CD14-positive monocyte (primary cell): ENCODE measurements at regions not wholly inside any gene's neighbourhood (a gene's known extent, or its start where the extent isn't known, plus 50 kb on each side); places are given as distances from the start of the nearest gene placed in this dataset.

ENCODE experiments used
- DNase-seq, 3 donors: peaks; one replicate each; pipeline ENCODE4 v3.0.0-alpha.2; 2011 to 2022
- H2AFZ ChIP-seq: 2 replicates; pipeline ENCODE4 v1.6.0; 2012; ENCODE audit warnings: mild to moderate bottlenecking, low read depth, low read length, inconsistent platforms; ENCODE audit not compliant: insufficient read depth, poor library complexity, severe bottlenecking
- H3K27ac ChIP-seq, 2 donors: 1 replicate in 1 of 2; 2 replicates in 1 of 2; pipeline ENCODE4 v1.5.1; 2012 to 2013; ENCODE audit warnings: low read length in 2 of 2, control low read depth in 1 of 2, inconsistent platforms in 1 of 2, low read depth in 1 of 2, mild to moderate bottlenecking in 1 of 2
- H3K27me3 ChIP-seq, 2 donors: one replicate each; pipeline versions ENCODE4 v1.6.0 to v1.6.1; 2011 to 2013; ENCODE audit warnings: low read length in 2 of 2; ENCODE audit not compliant: control insufficient read depth in 2 of 2, insufficient read depth in 2 of 2
- H3K36me3 ChIP-seq, 2 donors: replicated peaks in 1 of 2; 1 replicate in 1 of 2; 2 replicates in 1 of 2; pipeline versions ENCODE4 v1.5.1 to v1.6.1; 2012 to 2013; ENCODE audit warnings: low read length in 2 of 2, control low read depth in 1 of 2, inconsistent platforms in 1 of 2, mild to moderate bottlenecking in 1 of 2; ENCODE audit not compliant: insufficient read depth in 2 of 2, control insufficient read depth in 1 of 2
- H3K4me1 ChIP-seq, 2 donors: 1 replicate in 1 of 2; 2 replicates in 1 of 2; pipeline versions ENCODE4 v1.5.1 to v1.6.1; 2012 to 2013; ENCODE audit warnings: low read length in 2 of 2, control low read depth in 1 of 2, inconsistent platforms in 1 of 2, mild to moderate bottlenecking in 1 of 2, moderate library complexity in 1 of 2; ENCODE audit not compliant: insufficient read depth in 2 of 2, control insufficient read depth in 1 of 2
- H3K4me2 ChIP-seq: replicated peaks from 2 replicates; pipeline ENCODE3; 2012; ENCODE audit warnings: low read length, moderate library complexity, mild to moderate bottlenecking; ENCODE audit not compliant: poor library complexity, severe bottlenecking; ENCODE audit errors: extremely low read depth
- H3K4me3 ChIP-seq, 3 experiments: fragments of 200-600 bp in 1 of 3; sonication (generic) in 1 of 3; replicated peaks in 1 of 3; 1 replicate in 2 of 3; 2 replicates in 1 of 3; pipeline ENCODE4 v1.5.1; 2011 to 2013; ENCODE audit warnings: low read length in 3 of 3, mild to moderate bottlenecking in 3 of 3, control low read depth in 2 of 3, low read depth in 2 of 3, inconsistent platforms in 1 of 3, moderate library complexity in 1 of 3
- H3K79me2 ChIP-seq: 2 replicates; pipeline ENCODE4 v1.6.0; 2012; ENCODE audit warnings: mild to moderate bottlenecking, control low read depth, inconsistent platforms, low read length, moderate library complexity; ENCODE audit not compliant: insufficient read depth
- H3K9ac ChIP-seq: 2 replicates; pipeline ENCODE4 v1.6.0; 2017; ENCODE audit warnings: low read length, mild to moderate bottlenecking; ENCODE audit not compliant: insufficient read depth, poor library complexity, severe bottlenecking
- H3K9me3 ChIP-seq, 2 donors: replicated peaks in 1 of 2; 1 replicate in 1 of 2; 2 replicates in 1 of 2; pipeline versions ENCODE4 v1.5.1 to v1.6.1; 2012 to 2013; ENCODE audit warnings: low read length in 2 of 2, control low read depth in 1 of 2; ENCODE audit not compliant: control insufficient read depth in 1 of 2, insufficient read depth in 1 of 2
- H4K20me1 ChIP-seq: 2 replicates; pipeline ENCODE4 v1.6.0; 2012; ENCODE audit warnings: mild to moderate bottlenecking, low read length, control low read depth, moderate library complexity; ENCODE audit not compliant: insufficient read depth
- H3K27ac Mint-ChIP-seq, 7 donors: one replicate each; pipeline ENCODE4 v1.8.0; 2020; ENCODE audit warnings: mild to moderate bottlenecking in 7 of 7, mixed read lengths in 7 of 7, moderate library complexity in 6 of 7, inconsistent platforms in 2 of 7
- H3K27me3 Mint-ChIP-seq, 3 donors: one replicate each; pipeline ENCODE4 v1.8.0; 2021 to 2022; ENCODE audit warnings: low read depth in 3 of 3, mild to moderate bottlenecking in 3 of 3, mixed read lengths in 3 of 3, moderate library complexity in 3 of 3, inconsistent platforms in 1 of 3
- H3K36me3 Mint-ChIP-seq, 2 donors: one replicate each; pipeline ENCODE4 v1.8.0; 2020; ENCODE audit warnings: mixed read lengths in 2 of 2, inconsistent platforms in 1 of 2, mild to moderate bottlenecking in 1 of 2
- H3K4me1 Mint-ChIP-seq: one replicate; pipeline ENCODE4 v1.8.0; 2020; ENCODE audit warnings: mild to moderate bottlenecking, mixed read lengths
- H3K4me3 Mint-ChIP-seq, 2 donors: one replicate each; pipeline ENCODE4 v1.8.0; 2020; ENCODE audit warnings: mild to moderate bottlenecking in 2 of 2, mixed read lengths in 2 of 2, moderate library complexity in 1 of 2
- H3K9me3 Mint-ChIP-seq, 7 donors: one replicate each; pipeline ENCODE4 v1.8.0; 2020 to 2022; ENCODE audit warnings: mixed read lengths in 7 of 7, mild to moderate bottlenecking in 6 of 7, moderate library complexity in 6 of 7, inconsistent platforms in 2 of 7
- CTCF ChIP-seq: fragments of 200-600 bp; IDR thresholded peaks from one replicate; pipeline ENCODE4 v1.8.0; 2022; ENCODE audit warnings: antibody characterized with exemption, mild to moderate bottlenecking
- WGBS: methylation state at CpG from one replicate; pipeline ENCODE4 v1.1.5; 2013; ENCODE audit warnings: missing lambda C conversion rate; ENCODE audit not compliant: insufficient coverage; 5-methylcytosine and 5-hydroxymethylcytosine counted together
- intact Hi-C, 2 donors: fragments of 100-400 bp; cut with micrococcal nuclease; formaldehyde crosslinking; loops; one replicate each; pipeline versions ENCODE4 v1.15.0 to v1.15.1; 2023

GRCh38 chr12:71295953-71296352, 138.2 kb upstream of the TSPAN8 start:
- intact Hi-C loops, result no loop called here
- no peak overlapping the region for H3K4me3 Mint-ChIP-seq
- no peak overlapping the region for H2AFZ ChIP-seq
- no peak overlapping the region for H3K9ac ChIP-seq
- H3K36me3 Mint-ChIP-seq, result no peaks in the 10 kb centered on the region
- no peaks in the 10 kb centered on the region for H3K36me3 ChIP-seq
- H3K9me3 Mint-ChIP-seq, result peaks cover 5 to 10% (median 6%) of the 10 kb centered on the region in 7 donors
- H3K9me3 ChIP-seq, result peaks cover 7 to 18% of the 10 kb centered on the region in 2 donors
- no peak overlapping the region for H3K4me3 ChIP-seq
- no peak for TF ChIP-seq CTCF
- no peak overlapping the region for H3K4me2 ChIP-seq
- no peaks in the 10 kb centered on the region for H3K4me1 Mint-ChIP-seq
- no peaks in the 10 kb centered on the region for H4K20me1 ChIP-seq
- H3K27me3 Mint-ChIP-seq, result peaks cover 0 to 3% (median 0%) of the 10 kb centered on the region in 3 donors
- whole genome bisulfite sequencing, result no CpG with 5 or more reads among the region's 1 CpG
- DNase-seq, result no peak
- H3K4me1 ChIP-seq, result no peaks in the 10 kb centered on the region
- H3K27ac ChIP-seq, result no peak overlapping the region
- H3K27ac Mint-ChIP-seq, result no peak overlapping the region
- no peaks in the 10 kb centered on the region for H3K27me3 ChIP-seq
- no peaks in the 10 kb centered on the region for H3K79me2 ChIP-seq

GRCh38 chr12:71291746-71292145, 133.9 kb upstream of the TSPAN8 start:
- H3K4me1 ChIP-seq, result no peaks in the 10 kb centered on the region
- TF ChIP-seq CTCF, result no peak
- H3K79me2 ChIP-seq, result no peaks in the 10 kb centered on the region
- H3K9ac ChIP-seq, result no peak overlapping the region
- peaks cover 10 to 18% of the 10 kb centered on the region in 2 donors for H3K9me3 ChIP-seq
- H3K4me3 Mint-ChIP-seq, result no peak overlapping the region
- no peaks in the 10 kb centered on the region for H3K36me3 ChIP-seq
- no peak overlapping the region for H2AFZ ChIP-seq
- no peaks in the 10 kb centered on the region for H3K27me3 ChIP-seq
- no peak overlapping the region for H3K27ac ChIP-seq
- H3K9me3 Mint-ChIP-seq, result peaks cover 5 to 14% (median 8%) of the 10 kb centered on the region in 7 donors
- no peak overlapping the region for H3K27ac Mint-ChIP-seq
- H3K36me3 Mint-ChIP-seq, result no peaks in the 10 kb centered on the region
- H3K4me3 ChIP-seq, result no peak overlapping the region
- DNase-seq, result no peak
- H4K20me1 ChIP-seq, result no peaks in the 10 kb centered on the region
- no peaks in the 10 kb centered on the region for H3K4me1 Mint-ChIP-seq
- intact Hi-C loops, result no loop called here
- WGBS, result 100% methylated on average over 1 of the region's 2 CpGs
- H3K4me2 ChIP-seq, result no peak overlapping the region
- H3K27me3 Mint-ChIP-seq, result no peaks in the 10 kb centered on the region
